ENCODE measurements at regions not wholly inside any gene's neighbourhood (a gene's known extent, or its start where the extent isn't known, plus 50 kb on each side); places are given as distances from the start of the nearest gene placed in this dataset.

- peak; percentile 91 for FAIRE-seq
- peak; percentile 79 for DNase-seq (ENCODE audit: low spot score)
Observed at GRCh38 chr7:55641273-55641691, 69.0 kb upstream of the VOPP1 start.

- DNase-seq (ENCODE audit: low spot score) (no peak), FAIRE-seq (no peak)
Observed at GRCh38 chr7:55639640-55640039, 67.3 kb upstream of the VOPP1 start.

- FAIRE-seq, result no peak
- no peak for DNase-seq (ENCODE audit: low spot score)
Observed at GRCh38 chr7:55629051-55629677, 56.9 kb upstream of the VOPP1 start.

- FAIRE-seq (no peak), DNase-seq (ENCODE audit: low spot score) (no peak)
Observed at GRCh38 chr7:55624813-55625212, 52.5 kb upstream of the VOPP1 start.

GRCh38 chr7:55623617-55624016, 51.3 kb upstream of the VOPP1 start:
- DNase-seq (ENCODE audit: low spot score), result no peak
- no peak for FAIRE-seq

- FAIRE-seq, result peak; percentile 35
- DNase-seq (ENCODE audit: low spot score), result no peak
Observed at GRCh38 chr7:55622241-55622640, 49.9 kb upstream of the VOPP1 start.

Data from urothelium cell line (cell line).